Activated gamma-delta T cell treated with anti-CD3 and anti-CD28 coated beads, Interleukin-2, amount 50 U/mL, for 16 hours (primary cell): ENCODE measurements at regions not wholly inside any gene's neighbourhood (a gene's known extent, or its start where the extent isn't known, plus 50 kb on each side); places are given as distances from the start of the nearest gene placed in this dataset.

ENCODE experiments used
- DNase-seq: peaks from one replicate; pipeline ENCODE4 v3.0.0-alpha.2; 2020; ENCODE audit warnings: low read depth

DNA sequence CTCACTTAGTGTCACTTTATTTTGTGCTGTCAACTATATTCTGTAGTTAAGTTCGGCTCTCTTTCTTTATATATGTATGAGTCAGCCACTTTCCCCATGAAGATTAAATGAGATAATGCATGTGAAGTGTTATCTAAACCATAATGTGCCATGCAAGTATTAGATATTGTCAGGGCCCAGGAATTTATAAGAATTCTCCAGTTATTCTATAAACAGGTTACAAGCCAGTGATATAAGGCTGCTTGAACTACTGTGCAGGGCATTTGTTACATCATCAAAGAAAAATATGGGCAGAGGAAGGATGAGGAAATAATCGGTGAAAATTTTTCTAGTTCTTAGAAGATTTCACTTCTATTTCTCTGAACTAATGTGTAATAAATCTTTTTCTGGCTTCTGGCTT, 1049.0 kb upstream of the NR2F2 start:
- no peak for DNase-seq

DNA sequence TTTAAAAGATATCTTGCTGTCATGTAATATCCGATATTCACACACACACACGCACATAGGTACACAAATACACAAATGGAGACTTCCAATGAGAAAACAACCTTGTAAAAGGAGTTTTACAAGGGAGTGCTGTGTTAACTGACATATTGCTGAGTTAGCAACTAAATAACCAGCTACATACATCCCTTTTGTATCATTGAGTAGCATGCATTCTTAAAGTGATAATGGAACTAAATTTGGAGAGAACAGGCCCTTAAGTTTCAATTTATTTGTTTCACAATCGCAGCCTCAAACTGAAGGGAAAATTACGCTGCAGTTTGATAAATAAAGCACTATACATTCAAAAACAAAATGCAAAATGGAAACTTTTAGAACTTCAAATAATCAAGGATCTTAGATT, 1046.0 kb upstream of the NR2F2 start:
- no peak for DNase-seq

DNA sequence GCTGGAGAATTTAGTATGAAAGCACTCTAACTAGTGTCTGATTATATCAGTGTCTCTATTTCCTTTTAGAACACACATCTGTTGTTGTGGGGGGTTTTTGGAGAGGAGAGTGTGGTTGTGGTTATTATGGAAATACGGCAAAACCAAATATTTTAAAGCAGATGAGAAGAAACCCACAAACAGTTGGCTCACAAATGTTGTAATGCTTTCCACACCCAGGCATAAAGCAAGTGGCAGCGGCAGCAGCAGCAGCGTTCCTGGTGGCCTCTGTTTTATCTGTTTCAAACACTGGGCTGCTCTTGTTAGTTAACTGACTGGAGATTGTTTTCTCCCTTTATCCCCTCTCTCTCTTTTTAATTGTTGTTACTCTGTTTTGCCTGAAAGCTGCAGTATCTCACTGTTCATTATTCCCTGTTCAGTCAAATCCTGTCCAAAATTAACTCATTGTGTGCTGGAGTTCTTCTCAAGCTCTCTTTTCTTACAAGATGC, 1045.5 kb upstream of the NR2F2 start:
- no peak for DNase-seq

DNA sequence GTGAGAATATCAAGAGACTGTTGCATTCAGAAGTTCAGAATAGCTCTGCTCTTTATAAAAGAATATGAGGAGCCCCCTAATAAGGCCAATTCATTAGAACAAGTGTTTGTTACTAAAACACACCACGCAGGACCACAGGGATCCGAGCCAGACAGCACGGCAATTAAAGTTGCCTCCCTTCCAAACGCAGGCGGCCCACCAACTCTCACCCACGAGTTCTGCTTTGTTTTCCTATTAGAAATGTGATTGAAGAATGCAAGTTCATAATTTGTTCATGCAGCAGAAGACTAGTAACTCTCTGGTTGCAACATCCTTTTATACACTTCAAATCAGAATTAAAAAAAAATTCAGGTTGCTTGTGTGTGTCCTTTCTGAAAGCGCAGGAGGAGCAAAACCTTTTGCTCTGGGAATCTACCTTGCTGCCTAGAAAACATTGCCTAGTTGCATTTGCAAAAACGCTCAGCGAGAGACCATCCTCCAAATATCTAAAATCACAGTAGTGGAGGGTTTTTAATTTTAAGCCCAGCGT, 1044.1 kb upstream of the NR2F2 start:
- DNase-seq: no peak

DNA sequence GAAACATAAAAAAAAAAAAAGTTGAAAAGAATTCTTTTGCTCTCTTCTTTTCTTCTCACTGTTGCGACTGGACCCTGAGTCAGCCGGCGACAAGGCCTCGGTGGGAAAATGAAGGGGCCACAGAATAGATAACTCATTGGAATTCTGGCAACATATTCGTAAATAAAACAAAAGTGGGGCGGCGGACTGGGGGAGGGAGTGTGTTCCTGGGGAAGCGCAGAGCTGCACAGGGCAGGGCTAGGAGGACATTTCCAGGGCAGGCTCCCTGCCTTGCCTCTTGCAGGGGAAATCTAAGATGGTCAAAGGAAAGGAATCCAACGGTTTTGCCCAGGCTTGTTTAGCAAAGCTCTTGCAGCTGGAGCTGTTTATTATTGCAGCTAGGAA, 1042.8 kb upstream of the NR2F2 start:
- DNase-seq: no peak

DNA sequence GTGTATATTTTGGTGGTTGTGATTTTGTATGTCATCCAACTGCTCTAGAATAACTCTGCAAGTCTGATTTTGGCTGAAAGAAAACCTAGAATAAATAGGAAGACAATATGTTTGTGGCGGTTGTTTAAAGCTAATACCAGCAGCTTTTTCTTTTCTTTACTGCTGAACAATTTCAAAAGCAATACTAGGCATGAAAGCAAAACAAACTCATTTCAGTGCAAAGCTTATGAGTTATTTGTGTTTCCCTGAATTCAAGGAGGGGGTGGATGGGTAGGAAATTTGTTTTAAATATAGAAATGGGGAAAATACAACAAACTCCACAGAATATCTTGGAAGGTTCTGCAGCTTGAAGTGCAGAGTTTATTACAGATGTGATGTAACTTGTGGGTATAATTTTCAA, 1041.9 kb upstream of the NR2F2 start:
- no peak for DNase-seq

DNA sequence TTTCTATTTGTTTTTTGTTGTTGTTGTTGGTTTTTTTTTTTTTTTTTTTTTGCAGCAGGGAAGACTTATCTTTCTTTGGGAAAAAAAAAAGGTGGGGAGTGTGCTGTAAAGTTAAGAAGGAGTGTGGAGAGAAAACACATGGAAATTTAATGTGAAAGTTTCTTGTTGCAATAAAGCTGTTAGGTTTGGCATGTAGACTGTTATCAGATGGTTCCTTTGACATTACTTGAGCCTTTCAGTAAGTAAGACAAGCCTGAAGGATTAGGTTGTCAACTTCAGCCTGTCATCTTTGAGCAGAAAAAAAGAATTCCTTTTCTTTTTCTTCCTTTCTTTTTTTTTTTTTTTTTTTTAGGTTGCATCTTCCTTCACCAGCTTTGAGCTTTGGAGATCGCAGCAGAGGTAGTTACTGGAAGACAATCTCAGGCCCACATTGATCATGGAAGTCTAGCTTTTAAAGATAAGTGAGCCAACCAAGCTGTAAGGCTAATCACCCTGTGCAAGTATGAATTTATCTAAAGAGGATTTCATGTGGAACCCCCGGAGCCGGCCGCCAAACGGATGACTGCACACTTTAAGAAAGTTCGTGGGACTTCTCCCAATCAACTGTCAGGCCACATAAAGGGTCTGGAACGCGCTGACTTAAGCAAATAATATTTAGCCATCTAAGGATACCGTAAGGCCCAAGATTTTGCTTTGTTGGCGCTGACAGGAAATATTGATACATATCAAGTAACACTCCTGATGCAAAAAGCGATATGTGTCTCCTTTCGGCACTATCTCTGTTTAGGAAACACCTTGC, 1040.1 kb upstream of the NR2F2 start:
- no peak for DNase-seq

DNA sequence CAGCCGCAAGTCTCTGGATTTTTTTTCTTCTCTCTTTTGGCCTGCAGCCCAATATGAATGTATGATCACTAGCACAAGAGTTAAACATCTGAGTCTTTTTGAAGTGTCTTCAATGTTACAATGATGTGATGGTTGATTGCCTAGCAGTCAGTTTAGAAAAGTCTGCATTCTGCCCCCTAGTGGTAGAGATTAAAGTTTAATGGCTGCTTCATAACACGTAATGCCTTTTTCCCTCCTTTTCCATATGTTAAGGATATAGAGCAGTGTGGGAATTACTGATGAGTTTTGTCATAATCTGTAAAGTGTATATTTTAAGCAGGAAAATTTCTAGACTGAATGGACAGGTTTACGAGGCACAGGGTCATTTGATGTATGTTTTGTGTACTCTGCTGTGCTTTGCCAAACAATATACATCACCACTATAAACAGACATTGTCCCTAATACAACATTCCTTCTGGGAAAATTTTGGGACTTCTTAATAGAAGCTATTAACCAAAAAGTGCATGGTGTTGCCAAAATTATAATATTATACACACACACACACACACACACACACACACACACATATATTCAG, 1038.5 kb upstream of the NR2F2 start:
- no peak for DNase-seq

DNA sequence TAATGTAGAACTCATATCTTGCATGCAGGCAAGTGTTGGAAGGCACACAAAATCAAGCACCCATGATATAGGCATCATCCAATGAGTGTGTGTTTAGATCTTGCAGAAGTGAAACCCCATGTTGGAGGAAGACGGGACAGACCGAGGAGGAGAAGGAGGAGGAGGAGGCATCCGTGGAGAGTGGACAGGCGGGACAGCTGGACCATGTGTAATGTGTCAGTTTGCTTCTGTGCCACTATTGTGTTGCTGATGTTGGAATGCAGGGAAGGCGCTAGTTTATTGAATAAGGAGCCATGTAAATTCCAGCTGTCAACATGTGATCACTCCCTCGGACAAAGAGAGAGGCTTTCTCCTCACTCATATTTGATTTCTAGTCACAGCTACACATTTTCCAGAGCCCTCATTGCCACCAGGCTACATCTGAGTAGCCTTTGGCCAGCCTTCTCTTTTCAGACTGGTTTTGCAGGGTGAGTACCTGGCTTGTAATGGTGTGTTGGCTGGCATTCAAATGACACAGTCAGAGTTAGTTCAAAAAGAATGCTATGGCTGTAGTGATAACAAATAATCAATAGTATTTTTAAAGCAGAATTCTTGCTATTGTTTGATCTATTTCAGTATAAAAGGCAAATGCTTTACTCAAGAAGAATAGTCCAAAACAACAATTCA, 1037.6 kb upstream of the NR2F2 start:
- DNase-seq: no peak

DNA sequence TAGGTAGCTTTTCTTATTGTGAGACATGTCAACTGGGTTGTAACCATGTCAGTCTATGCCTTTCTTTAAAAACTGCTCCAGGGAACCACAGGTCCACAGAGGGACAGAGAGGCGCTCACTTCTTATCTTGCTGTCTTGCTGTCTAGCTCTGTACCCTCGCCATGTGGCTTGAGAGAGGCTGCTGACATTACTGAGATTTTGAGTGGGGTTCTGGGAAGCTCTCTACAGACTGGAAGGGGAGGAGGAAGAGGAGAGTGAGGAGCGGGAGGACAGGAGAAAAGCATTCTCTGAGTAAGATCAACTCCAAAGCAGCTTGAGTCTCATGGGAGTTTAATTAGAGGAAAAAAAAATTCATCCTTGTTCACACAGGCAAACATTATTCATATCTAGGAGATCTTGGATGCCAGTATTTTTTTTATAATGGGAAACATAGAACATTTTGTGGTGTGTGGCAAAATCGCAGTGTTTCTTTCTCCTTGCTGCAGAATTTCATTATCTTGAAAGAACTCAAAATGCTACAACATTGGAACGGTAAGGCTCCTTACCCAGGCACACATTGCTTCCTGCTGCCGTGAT, 1037.0 kb upstream of the NR2F2 start:
- DNase-seq: no peak

DNA sequence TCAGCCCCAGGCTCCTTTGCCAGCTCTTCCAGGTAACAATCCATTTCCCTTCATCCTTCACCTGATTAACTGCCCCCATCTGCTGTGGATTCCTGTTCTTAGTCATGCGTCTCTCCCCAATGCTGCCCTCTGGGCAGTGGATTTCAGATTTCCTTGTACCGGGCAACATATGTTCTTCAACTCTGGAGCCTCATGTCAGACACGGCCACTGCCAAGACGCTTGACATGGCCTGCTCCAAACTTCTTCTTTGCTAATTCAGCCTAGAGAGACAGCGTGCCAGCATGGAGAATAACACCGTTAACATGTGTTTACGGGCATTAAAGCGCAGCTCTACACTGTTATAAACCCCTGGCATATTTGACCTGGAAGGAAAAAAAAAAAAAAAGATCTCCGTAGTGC, 1035.1 kb upstream of the NR2F2 start:
- no peak for DNase-seq

DNA sequence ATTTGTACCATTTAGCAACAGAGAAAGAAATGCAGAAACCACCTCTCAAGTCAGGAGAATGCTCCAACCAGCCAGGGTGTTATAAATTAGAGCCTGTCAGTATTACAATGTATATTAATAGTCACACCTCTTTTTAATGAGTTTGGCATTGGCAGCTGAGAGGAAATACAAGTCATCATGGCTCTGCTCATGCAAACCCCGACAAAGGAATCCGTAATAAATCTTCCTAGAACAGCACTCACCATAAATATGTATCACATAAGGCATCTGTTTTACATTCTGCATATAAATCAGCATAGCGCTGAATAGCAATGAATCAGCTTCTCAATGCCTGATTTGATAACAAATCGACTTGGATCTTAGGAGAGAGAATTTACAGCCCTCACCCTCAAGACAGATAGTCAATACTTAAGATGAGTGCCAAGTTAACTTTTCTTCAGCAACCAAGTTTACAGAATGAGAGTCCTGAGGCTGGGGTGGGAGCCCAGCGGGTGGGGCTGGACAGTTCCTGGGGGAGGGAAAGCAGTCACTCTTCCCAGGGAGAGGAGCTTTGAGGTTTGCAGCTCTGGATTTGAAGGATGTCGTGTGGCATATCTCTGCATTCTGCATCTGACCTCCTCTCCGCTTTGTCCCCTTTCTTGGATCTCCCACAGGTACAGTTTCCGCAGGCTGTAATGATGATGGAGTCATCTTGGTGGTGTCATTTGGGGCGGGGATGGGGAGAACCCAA, 1034.4 kb upstream of the NR2F2 start:
- no peak for DNase-seq

DNA sequence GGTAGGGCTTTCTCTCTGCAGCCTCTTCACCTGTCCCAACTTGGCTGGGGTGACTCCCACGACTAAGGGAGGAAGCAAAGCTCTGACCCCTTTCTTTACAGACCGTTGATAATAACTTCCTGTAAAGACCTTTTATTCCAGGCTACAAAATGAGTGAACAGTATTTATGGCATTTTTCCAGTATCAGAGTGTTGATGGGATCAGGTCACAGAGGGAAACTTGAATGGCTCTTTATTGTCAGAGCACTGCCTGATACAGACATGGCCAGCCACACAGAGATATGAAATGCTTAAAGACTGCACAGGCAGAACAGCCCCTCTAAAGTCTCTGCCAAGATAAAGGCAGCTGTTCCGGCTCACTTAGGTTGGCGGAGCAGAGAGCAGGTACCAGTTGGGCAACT, 1033.9 kb upstream of the NR2F2 start:
- DNase-seq: no peak

DNA sequence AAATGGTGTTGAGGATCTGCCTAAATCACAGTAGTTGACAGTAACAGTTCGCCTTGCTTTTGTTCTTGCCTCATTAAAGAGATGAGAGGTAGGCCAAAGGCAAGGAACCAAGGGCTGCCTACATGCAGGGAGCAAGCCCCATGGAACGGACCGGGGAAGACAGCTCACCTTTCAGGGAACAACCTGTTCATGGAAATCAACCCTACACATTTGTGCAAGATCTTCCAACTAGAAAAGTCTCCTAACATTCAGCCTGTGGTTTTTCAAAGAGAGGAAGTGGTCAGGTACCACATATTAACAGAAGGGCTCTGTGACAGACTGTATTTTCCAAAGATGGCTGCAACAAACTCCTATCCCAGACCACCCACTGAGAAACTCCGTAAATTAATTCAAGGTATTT, 1031.8 kb upstream of the NR2F2 start:
- DNase-seq: no peak

DNA sequence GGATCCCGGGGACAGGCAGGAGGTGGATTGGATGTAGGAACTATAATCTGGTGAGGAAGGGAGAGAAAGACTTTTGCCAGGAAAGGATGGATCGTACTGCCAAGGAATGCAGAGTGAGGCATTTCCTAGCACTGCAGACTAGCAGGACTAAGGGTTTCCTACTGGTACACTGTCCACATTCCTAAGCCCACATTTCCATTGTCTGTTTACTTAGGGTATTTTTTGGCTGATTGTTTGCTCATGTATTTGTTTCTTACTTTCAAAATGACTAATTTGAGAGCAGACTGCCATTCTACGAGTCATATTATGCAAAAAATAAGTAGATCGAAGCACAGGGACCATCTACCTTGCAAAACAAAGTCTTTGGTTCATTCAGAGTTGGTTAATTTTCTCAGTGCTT, 1029.5 kb upstream of the NR2F2 start:
- no peak for DNase-seq

DNA sequence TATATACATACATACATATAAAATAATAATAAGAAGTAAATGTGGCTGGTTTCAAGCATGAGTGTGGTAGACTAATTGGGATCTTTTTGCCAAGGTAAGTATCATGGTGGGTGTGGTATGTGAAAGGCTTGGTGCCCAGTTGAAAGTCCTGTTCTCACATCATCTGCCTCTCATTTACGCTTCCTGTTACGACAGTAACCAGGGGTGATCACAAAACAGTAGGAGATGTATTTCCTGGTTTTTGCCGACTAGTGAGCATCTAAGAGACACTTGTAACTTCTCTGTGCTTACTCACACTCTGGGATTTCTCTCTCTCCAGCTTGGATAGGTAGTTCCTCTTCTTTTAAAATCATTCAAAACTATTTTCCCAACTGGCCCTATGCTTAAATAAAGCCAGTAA, 1028.3 kb upstream of the NR2F2 start:
- DNase-seq: no peak

DNA sequence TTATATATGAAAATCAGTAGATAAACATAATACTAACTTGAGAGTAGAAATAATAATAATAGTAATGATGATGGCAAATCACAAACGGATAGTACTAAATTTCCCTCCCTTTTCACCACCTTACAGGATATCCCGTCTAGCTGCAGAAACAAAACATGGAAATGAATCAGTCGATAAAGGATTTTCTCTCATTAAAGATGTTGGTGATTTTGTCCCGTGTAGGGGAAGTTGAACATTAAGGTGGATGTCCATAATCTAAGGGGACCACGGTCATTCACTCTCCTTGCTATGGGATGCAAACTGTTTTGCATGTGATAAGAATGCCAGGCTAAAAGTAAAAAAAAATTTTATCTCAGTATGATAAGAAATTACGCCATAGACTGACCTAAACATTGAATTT, 1027.7 kb upstream of the NR2F2 start:
- DNase-seq: no peak

DNA sequence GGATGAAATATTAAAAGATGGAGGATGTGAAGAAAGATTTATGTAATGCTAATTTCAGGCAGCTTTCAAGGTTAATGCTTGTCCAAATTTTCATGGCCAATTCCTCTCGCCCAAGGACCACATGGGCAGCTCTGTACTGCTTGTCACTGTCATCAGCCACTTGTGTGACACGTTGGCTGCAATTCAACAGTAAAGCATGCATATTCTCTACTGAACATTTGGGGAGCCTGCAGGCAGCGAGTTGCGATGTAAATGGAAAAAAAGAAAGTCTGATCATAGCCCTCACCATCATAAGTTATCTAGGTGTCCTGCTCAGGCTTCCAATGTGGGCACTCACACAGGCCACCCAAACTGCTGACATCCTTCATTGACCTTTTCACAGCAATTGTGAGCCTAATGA, 1026.8 kb upstream of the NR2F2 start:
- DNase-seq: no peak

DNA sequence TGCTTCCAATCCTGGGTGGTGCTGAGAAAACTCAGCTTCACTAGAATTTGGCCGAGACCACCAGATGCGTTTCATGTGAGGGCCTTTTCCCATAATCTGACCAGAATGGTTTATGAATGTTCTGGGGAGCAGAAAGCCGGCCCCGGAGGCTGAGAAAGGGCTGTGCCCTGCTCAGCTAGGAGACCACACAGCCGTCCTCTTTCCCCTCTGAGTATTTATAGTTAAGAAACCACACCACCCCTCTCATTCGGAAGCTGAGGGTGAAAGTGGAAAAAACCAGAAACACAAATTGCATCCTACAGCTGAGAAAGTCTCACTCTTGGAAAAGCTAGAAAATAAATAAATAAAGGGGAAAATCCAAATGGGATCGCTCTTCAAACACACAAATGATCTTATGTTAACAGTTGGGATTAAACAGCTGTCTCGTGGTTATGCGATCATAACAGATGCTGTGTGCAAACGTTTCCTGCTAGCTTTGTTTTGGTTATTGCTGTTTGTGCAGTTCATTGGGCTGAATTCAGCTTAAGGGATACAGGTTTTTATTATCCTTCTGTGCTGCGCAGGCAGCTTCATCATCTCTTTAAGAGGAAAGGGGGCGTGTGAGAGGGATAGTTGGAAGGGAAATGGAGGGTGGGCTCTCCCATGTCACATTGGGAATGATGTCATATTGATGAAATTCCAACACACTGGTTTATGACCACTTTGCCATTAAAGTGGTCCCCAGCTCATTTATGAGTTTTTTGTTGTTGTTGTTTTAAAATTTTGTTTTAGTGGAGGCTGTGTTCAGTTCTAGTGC, 1026.2 kb upstream of the NR2F2 start:
- DNase-seq: no peak

DNA sequence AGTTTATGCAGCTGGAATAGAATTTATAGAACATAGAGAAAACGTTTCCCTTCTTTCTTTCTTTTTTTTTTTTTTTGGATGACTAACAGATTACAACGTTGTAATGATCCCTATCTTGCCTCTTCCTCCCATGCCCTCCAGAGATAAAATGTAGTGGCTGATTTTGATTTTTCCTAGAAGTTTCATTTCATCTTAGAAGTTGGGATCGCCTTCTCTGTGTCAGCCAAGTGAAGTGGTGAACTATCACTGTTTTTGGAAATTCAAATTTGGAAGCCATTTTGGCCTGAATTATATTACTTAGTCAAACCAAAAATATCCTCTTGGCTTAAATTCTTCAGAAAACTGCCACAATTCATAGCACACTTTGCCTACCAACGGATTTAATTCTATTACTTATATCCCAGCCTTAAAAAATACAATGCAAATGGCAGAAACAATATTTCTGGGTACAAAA, 1025.5 kb upstream of the NR2F2 start:
- no peak for DNase-seq

DNA sequence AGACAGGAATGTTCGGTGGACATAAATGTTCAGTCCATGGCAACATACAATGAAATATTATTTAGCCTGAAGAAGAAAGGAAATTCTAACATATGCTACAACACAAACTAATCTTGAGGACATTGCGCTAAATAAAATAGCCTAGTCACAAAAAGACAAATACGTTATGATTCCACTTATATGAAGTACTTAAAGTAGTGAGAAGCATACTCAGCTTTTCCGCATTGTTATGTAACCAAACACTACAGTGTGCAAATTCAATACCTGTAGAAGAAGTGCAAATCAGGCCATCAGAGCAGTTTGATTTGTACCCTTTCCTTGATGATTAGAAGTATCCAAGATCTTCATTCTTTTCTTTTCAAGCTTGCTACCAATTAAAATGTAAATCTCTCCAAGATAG, 1023.4 kb upstream of the NR2F2 start:
- DNase-seq: no peak
